Loucy (cell line): ENCODE measurements at regions not wholly inside any gene's neighbourhood (a gene's known extent, or its start where the extent isn't known, plus 50 kb on each side); places are given as distances from the start of the nearest gene placed in this dataset.
"Not testable (repeated sequence)": the region's sequence is repeated elsewhere in the genome, so short reads cannot be mapped to it uniquely, and the experiment has no call there.

Source experiments
- H2AFZ ChIP-seq: fragments of 200-600 bp; sonication (generic); 2 replicates; pipeline ENCODE4 v1.6.0; 2016; ENCODE audit warnings: antibody characterized with exemption, mild to moderate bottlenecking, low read length, moderate library complexity
- H3F3A ChIP-seq: fragments of 200-600 bp; 2 replicates; pipeline ENCODE4 v1.6.0; 2016; ENCODE audit warnings: antibody characterized with exemption, low read depth, mild to moderate bottlenecking
- H3K27me3 ChIP-seq: fragments of 200-600 bp; sonication (generic); 2 replicates; pipeline ENCODE4 v1.6.1; 2014; ENCODE audit warnings: low read length, mild to moderate bottlenecking; ENCODE audit not compliant: insufficient read depth, poor library complexity, severe bottlenecking
- H3K36me3 ChIP-seq: fragments of 200-600 bp; sonication (generic); 2 replicates; pipeline ENCODE4 v1.6.1; 2016; ENCODE audit warnings: low read length; ENCODE audit not compliant: insufficient read depth
- H3K4me1 ChIP-seq: fragments of 200-600 bp; sonication (generic); 2 replicates; pipeline ENCODE4 v1.5.1; 2014; ENCODE audit warnings: low read length, mild to moderate bottlenecking; ENCODE audit not compliant: insufficient read depth, poor library complexity, severe bottlenecking
- H3K4me2 ChIP-seq: fragments of 200-600 bp; sonication (generic); 2 replicates; pipeline ENCODE4 v1.6.0; 2014; ENCODE audit warnings: antibody characterized with exemption, low read length, low read depth, mild to moderate bottlenecking; ENCODE audit not compliant: poor library complexity, severe bottlenecking
- H3K4me3 ChIP-seq: fragments of 200-600 bp; sonication (generic); 2 replicates; pipeline ENCODE4 v1.5.1; 2014; ENCODE audit warnings: low read length, mild to moderate bottlenecking, mixed read lengths; ENCODE audit not compliant: poor library complexity, severe bottlenecking
- H3K79me2 ChIP-seq: fragments of 200-600 bp; sonication (generic); 2 replicates; pipeline ENCODE4 v1.6.1; 2014; ENCODE audit warnings: low read length; ENCODE audit not compliant: insufficient read depth
- H3K9ac ChIP-seq: fragments of 200-600 bp; sonication (generic); 2 replicates; pipeline ENCODE4 v1.6.0; 2014; ENCODE audit warnings: mild to moderate bottlenecking, low read depth, low read length, moderate library complexity; ENCODE audit not compliant: poor library complexity, severe bottlenecking
- H3K9me2 ChIP-seq: fragments of 200-600 bp; sonication (generic); replicated peaks from 2 replicates; pipeline ENCODE4 v1.6.1; 2016; ENCODE audit warnings: low read depth, low read length, mixed read lengths
- H3K9me3 ChIP-seq: fragments of 200-600 bp; sonication (generic); 2 replicates; pipeline ENCODE4 v1.6.1; 2014; ENCODE audit warnings: mild to moderate bottlenecking, antibody characterized with exemption, low read length, low read depth; ENCODE audit not compliant: insufficient read depth
- H4K20me1 ChIP-seq: fragments of 200-600 bp; sonication (generic); 2 replicates; pipeline ENCODE4 v1.6.0; 2014; ENCODE audit warnings: antibody characterized with exemption, low read length, mild to moderate bottlenecking; ENCODE audit not compliant: insufficient read depth, poor library complexity, severe bottlenecking

- not testable (repeated sequence) for H3K27me3 ChIP-seq, H3K36me3 ChIP-seq, H3K4me2 ChIP-seq, H3K9me2 ChIP-seq, H3K79me2 ChIP-seq, H2AFZ ChIP-seq, H3K9me3 ChIP-seq, H3K4me3 ChIP-seq, H3K9ac ChIP-seq, H3K4me1 ChIP-seq, H4K20me1 ChIP-seq, H3F3A ChIP-seq
Measured at GRCh38 chr17:62264974-62265373, 115.4 kb upstream of the EFCAB3 start.

DNA sequence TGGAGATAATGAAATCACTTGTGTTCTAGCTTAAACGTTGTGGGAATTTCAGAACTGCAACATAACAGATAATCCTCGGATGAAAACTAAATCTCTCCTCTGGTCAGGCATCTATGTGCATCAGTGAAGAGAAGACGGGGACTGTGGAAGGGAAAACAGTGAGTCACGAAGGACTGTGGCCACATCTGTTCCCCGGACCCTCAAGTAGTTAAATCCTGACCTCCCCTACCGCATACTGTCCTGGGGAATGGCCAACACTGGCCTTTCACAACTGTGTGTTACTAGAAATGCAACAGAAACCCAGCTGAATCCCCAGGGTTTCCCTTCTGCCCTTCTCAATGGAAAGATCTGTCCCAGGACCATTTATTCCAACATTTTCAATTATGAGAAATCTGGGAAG is 124.6 kb upstream of the EFCAB3 start:
- H3K9ac ChIP-seq, H2AFZ ChIP-seq, H3K27me3 ChIP-seq, H4K20me1 ChIP-seq, H3K4me3 ChIP-seq, H3K79me2 ChIP-seq, H3F3A ChIP-seq, H3K36me3 ChIP-seq, H3K9me3 ChIP-seq, H3K4me2 ChIP-seq, H3K9me2 ChIP-seq, H3K4me1 ChIP-seq: not testable (repeated sequence)

DNA sequence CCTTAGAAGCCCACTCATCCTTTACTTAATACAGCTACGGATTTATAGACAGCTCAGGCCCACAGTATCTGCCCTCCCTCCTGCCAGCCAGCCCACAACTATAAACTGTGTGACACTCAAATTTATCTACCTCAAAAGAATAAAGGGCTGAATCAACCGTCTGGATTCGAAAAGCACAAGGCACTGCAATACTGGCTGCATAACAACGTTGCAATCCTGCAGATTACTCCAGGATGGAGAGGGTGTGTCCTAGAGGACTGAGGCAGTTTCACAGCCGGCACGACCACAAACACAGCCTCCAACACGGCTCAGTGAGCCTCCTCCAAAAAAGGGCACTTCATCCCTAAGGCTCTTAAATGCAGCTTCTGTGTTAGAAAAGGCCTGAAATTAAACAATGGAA is 138.3 kb upstream of the EFCAB3 start:
- not testable (repeated sequence) for H3K4me1 ChIP-seq, H3K27me3 ChIP-seq, H3K4me2 ChIP-seq, H3K4me3 ChIP-seq, H3F3A ChIP-seq, H4K20me1 ChIP-seq, H3K9me3 ChIP-seq, H2AFZ ChIP-seq, H3K9me2 ChIP-seq, H3K36me3 ChIP-seq, H3K79me2 ChIP-seq, H3K9ac ChIP-seq

- H3K9me2 ChIP-seq, H3K27me3 ChIP-seq, H3K79me2 ChIP-seq, H3K36me3 ChIP-seq, H3F3A ChIP-seq, H3K9me3 ChIP-seq, H3K4me3 ChIP-seq, H4K20me1 ChIP-seq, H3K4me1 ChIP-seq, H3K9ac ChIP-seq, H3K4me2 ChIP-seq: not testable (repeated sequence)
- 0 out of 2 replicates have a peak overlapping the region, but pooled peaks have one; percentile 36 for H2AFZ ChIP-seq
Measured at GRCh38 chr17:62239569-62239968, 140.8 kb upstream of the EFCAB3 start.

GRCh38 chr17:62238551-62239338 is 141.6 kb upstream of the EFCAB3 start:
- H3K4me1 ChIP-seq, H2AFZ ChIP-seq, H3F3A ChIP-seq, H3K9me2 ChIP-seq, H3K4me3 ChIP-seq, H3K9me3 ChIP-seq, H3K79me2 ChIP-seq, H3K9ac ChIP-seq, H3K27me3 ChIP-seq, H3K36me3 ChIP-seq, H4K20me1 ChIP-seq, H3K4me2 ChIP-seq: not testable (repeated sequence)

DNA sequence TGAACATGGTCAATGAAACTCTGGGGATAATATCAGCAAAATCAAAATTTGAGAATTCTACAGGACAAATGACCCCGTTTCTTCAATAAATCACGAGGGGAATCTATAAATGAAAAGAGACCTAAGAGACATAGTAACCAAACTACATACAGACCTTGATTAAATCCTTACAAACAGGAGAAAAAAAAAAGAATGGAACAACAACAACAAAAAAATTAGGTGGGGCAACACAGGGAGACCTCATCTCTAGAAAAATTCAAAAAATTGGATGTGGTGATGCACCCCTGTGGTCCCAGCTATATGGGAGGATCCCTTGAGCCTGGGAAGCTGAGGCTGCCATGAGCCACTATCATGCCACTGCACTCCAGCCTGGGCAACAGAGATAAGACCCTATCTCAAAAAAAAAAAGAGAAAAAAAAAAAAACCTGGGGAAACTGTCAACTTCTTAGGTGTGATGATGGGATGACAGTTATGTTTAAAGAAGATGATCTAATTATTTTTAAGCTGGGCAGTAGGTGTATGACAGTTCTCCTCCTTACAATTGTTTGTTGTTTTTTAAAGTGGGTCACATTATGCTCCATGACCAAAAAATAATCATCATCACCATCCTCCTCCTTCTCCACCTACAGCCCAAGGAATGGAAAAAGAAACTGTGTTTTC is 146.4 kb upstream of the EFCAB3 start:
- H3K4me1 ChIP-seq, H3K4me3 ChIP-seq, H2AFZ ChIP-seq, H3K79me2 ChIP-seq, H3K9me2 ChIP-seq, H3K36me3 ChIP-seq, H4K20me1 ChIP-seq, H3F3A ChIP-seq, H3K27me3 ChIP-seq, H3K9ac ChIP-seq, H3K4me2 ChIP-seq, H3K9me3 ChIP-seq: not testable (repeated sequence)

DNA sequence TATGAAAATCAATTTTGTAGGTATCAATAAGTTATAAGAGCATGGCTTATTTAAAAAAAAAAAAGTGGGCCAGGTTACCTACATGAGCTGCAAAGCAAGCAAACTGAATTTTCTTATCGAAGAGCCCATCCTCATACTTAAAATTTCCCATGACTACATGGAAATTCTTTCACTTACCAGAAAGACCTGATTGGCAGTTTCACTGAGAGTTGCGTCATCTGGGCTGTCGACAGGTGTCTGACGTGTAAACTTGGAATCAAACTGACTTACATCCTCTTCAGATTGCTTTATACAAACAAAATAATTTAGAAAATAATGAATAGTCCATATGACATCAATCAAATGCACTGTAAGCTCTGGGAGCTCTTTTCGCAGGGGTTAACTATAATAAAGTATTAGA is 149.1 kb upstream of the EFCAB3 start:
- H3F3A ChIP-seq, H3K4me2 ChIP-seq, H3K9me3 ChIP-seq, H3K4me3 ChIP-seq, H3K79me2 ChIP-seq, H3K27me3 ChIP-seq, H4K20me1 ChIP-seq, H2AFZ ChIP-seq, H3K36me3 ChIP-seq, H3K9me2 ChIP-seq, H3K4me1 ChIP-seq, H3K9ac ChIP-seq: not testable (repeated sequence)
